ENCODE measurements at regions not wholly inside any gene's neighbourhood (a gene's known extent, or its start where the extent isn't known, plus 50 kb on each side); places are given as distances from the start of the nearest gene placed in this dataset.
"Not testable (repeated sequence)": the region's sequence is repeated elsewhere in the genome, so short reads cannot be mapped to it uniquely, and the experiment has no call there.

- no peak overlapping the region for H2AFZ ChIP-seq (ENCODE audit: low read depth, low read length)
- H3K36me3 ChIP-seq (replicated peaks; ENCODE audit: low read depth, low read length), result no peaks in the 10 kb centered on the region
- no peak for TF ChIP-seq EZH2phosphoT487 (IDR thresholded peaks at IDR 0.05; ENCODE audit: low read depth)
- TF ChIP-seq CTCF (IDR thresholded peaks at IDR 0.05; ENCODE audit: low read depth, low read length), result no peak
Measured at GRCh38 chrX:13162772-13163410, 118.5 kb upstream of the FAM9C start.

GRCh38 chrX:13159886-13160285, 115.5 kb upstream of the FAM9C start:
- Histone ChIP-seq H2AFZ (ENCODE audit: low read depth, low read length) (no peak overlapping the region), H3K4me1 (ENCODE audit: low read length) (no peaks in the 10 kb centered on the region), H3K9ac (ENCODE audit: low read length) (no peak overlapping the region), H3K4me2 (ENCODE audit: low read length) (no peak overlapping the region), H3K36me3 (replicated peaks; ENCODE audit: low read depth, low read length) (no peaks in the 10 kb centered on the region), H3K9me3 (ENCODE audit: insufficient read depth, low read length) (no peaks in the 10 kb centered on the region), H3K27ac (ENCODE audit: low read length) (no peak overlapping the region), H4K20me1 (ENCODE audit: insufficient read depth, low read length) (no peaks in the 10 kb centered on the region), H3K4me3 (ENCODE audit: low read length) (no peak overlapping the region), H3K27me3 (ENCODE audit: low read depth, low read length) (no peaks in the 10 kb centered on the region), H3K79me2 (ENCODE audit: low read length) (no peaks in the 10 kb centered on the region)
- TF ChIP-seq EZH2phosphoT487 (IDR thresholded peaks at IDR 0.05; ENCODE audit: low read depth), result no peak
- no peak for TF ChIP-seq CTCF (IDR thresholded peaks at IDR 0.05; ENCODE audit: low read depth, low read length)

More at GRCh38 chrX:13162772-13163410, 118.5 kb upstream of the FAM9C start:
- Histone ChIP-seq H3K9me3 (ENCODE audit: insufficient read depth, low read length) (no peaks in the 10 kb centered on the region), H3K27me3 (ENCODE audit: low read depth, low read length) (no peaks in the 10 kb centered on the region), H3K27ac (ENCODE audit: low read length) (no peak overlapping the region), H4K20me1 (ENCODE audit: insufficient read depth, low read length) (no peaks in the 10 kb centered on the region), H3K79me2 (ENCODE audit: low read length) (no peaks in the 10 kb centered on the region), H3K4me2 (ENCODE audit: low read length) (no peak overlapping the region), H3K4me1 (ENCODE audit: low read length) (peaks cover 8% of the 10 kb centered on the region), H3K9ac (ENCODE audit: low read length) (no peak overlapping the region), H3K4me3 (ENCODE audit: low read length) (no peak overlapping the region)

- H2AFZ ChIP-seq (ENCODE audit: low read depth, low read length), result no peak overlapping the region
- H3K4me2 ChIP-seq (ENCODE audit: low read length), result no peak overlapping the region
- TF ChIP-seq CTCF (IDR thresholded peaks at IDR 0.05; ENCODE audit: low read depth, low read length) (no peak), EZH2phosphoT487 (IDR thresholded peaks at IDR 0.05; ENCODE audit: low read depth) (no peak)
- no peak overlapping the region for H3K4me3 ChIP-seq (ENCODE audit: low read length)
- H3K9me3 ChIP-seq (ENCODE audit: insufficient read depth, low read length), result no peaks in the 10 kb centered on the region
- no peak overlapping the region for H3K9ac ChIP-seq (ENCODE audit: low read length)
- no peaks in the 10 kb centered on the region for H4K20me1 ChIP-seq (ENCODE audit: insufficient read depth, low read length)
- H3K79me2 ChIP-seq (ENCODE audit: low read length), result no peaks in the 10 kb centered on the region
- no peaks in the 10 kb centered on the region for H3K27me3 ChIP-seq (ENCODE audit: low read depth, low read length)
- H3K4me1 ChIP-seq (ENCODE audit: low read length), result no peaks in the 10 kb centered on the region
- no peaks in the 10 kb centered on the region for H3K36me3 ChIP-seq (replicated peaks; ENCODE audit: low read depth, low read length)
- H3K27ac ChIP-seq (ENCODE audit: low read length), result no peak overlapping the region
Measured at GRCh38 chrX:13158911-13159310, 114.5 kb upstream of the FAM9C start.

- H3K27me3 ChIP-seq (ENCODE audit: low read depth, low read length); H2AFZ ChIP-seq (ENCODE audit: low read depth, low read length); H3K4me2 ChIP-seq (ENCODE audit: low read length); H3K4me3 ChIP-seq (ENCODE audit: low read length); H3K9ac ChIP-seq (ENCODE audit: low read length); H3K9me3 ChIP-seq (ENCODE audit: insufficient read depth, low read length); H3K4me1 ChIP-seq (ENCODE audit: low read length); H3K36me3 ChIP-seq (replicated peaks; ENCODE audit: low read depth, low read length); H4K20me1 ChIP-seq (ENCODE audit: insufficient read depth, low read length); H3K27ac ChIP-seq (ENCODE audit: low read length); H3K79me2 ChIP-seq (ENCODE audit: low read length): not testable (repeated sequence)
Measured at GRCh38 chrX:13155550-13155949, 111.1 kb upstream of the FAM9C start.
